Loucy (cell line): ENCODE measurements at regions not wholly inside any gene's neighbourhood (a gene's known extent, or its start where the extent isn't known, plus 50 kb on each side); places are given as distances from the start of the nearest gene placed in this dataset.

Experiments used
- EZH2phosphoT487 ChIP-seq: fragments of 200-600 bp; IDR thresholded peaks from 2 replicates; pipeline ENCODE4 v1.6.1; 2018; ENCODE audit warnings: antibody characterized with exemption, mild to moderate bottlenecking, moderate library complexity, borderline replicate concordance
- TF ChIP-seq, protein P1 (sequence below): fragments of 200-600 bp; sonication (generic); conservative IDR thresholded peaks from 2 replicates; pipeline ENCODE4 v1.5.1; 2014; ENCODE audit warnings: mild to moderate bottlenecking, antibody characterized with exemption, low read length

DNA sequence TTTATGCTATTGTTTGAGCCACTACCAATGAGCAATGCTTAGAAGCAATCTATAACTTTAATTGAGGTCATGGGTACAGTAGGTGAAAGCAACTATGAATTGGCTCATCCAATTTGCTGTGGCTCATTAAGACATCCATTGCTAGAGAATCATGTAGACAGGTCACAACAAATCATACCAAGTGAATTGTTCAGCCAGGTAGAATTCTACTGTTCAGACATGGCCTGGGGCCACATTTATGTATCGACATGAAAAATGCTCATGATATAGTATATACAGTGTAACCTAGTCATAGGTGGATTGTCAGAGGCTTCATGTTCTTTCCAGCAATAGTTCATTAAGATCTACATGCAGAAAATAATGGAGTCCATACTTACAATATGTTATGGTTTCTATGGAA is 633.7 kb upstream of the EYS start:
- TF ChIP-seq, protein P1, sequence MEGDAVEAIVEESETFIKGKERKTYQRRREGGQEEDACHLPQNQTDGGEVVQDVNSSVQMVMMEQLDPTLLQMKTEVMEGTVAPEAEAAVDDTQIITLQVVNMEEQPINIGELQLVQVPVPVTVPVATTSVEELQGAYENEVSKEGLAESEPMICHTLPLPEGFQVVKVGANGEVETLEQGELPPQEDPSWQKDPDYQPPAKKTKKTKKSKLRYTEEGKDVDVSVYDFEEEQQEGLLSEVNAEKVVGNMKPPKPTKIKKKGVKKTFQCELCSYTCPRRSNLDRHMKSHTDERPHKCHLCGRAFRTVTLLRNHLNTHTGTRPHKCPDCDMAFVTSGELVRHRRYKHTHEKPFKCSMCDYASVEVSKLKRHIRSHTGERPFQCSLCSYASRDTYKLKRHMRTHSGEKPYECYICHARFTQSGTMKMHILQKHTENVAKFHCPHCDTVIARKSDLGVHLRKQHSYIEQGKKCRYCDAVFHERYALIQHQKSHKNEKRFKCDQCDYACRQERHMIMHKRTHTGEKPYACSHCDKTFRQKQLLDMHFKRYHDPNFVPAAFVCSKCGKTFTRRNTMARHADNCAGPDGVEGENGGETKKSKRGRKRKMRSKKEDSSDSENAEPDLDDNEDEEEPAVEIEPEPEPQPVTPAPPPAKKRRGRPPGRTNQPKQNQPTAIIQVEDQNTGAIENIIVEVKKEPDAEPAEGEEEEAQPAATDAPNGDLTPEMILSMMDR, result no peak
- TF ChIP-seq EZH2phosphoT487, result no peak
